OCI-M2 (cell line): ENCODE measurements at regions not wholly inside any gene's neighbourhood (a gene's known extent, or its start where the extent isn't known, plus 50 kb on each side); places are given as distances from the start of the nearest gene placed in this dataset.
"Not testable (repeated sequence)": the region's sequence is repeated elsewhere in the genome, so short reads cannot be mapped to it uniquely, and the experiment has no call there.

ENCODE experiments used
- DNase-seq: peaks from one replicate; lab custom pipeline; 2025; ENCODE audit not compliant: unreplicated experiment; lab: John Stamatoyannopoulos, UW

DNA sequence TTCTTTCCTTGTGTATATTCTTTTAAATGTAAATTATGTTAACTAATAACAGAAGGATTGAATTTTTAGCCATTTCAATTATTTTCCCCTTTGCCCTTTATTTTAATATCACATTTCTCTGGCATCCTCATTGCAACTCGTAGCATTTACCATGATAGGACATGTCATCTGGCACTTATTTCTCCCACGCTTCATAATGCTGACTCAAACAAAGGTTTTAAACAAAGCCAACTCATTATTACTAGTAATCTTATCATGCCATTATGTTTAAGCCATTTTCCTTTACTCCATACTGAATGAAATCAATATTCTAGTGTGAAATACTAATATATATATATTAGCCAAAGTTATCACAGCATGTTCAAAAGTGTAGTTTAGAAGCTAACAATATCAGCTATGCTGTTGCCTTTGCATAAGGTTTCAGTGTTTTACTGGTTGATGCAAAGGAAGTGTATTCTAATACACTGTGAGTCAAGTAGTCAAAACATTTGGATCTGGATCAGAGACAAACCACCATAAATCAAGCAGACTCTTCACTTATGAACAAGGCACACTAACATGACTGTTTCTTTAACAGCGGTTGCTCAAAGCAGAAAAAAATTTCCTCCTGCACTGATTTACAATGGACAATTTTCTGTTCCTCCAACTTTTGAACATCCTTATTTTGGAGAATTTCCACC lies 281.6 kb downstream of the SLC7A11 start:
- DNase-seq = no peak

DNA sequence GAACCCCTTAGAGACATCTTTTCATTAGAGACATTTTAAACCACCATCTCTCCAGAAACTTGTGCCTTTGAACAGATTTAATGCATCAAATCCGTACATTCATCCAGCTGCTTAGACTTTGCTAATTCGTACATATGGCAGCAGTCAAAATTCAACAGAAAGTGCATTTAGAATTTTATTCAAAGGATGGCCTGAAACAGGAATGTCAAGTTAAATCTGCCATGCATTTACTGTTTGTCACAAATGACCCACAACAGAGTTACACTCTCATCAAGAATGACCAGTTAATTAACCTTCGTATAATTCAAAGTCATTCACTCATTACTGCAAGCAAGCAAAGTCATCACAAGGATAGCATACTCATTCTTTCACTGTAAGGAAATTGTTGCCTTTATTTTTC lies 284.3 kb downstream of the SLC7A11 start:
- DNase-seq = no peak

DNA sequence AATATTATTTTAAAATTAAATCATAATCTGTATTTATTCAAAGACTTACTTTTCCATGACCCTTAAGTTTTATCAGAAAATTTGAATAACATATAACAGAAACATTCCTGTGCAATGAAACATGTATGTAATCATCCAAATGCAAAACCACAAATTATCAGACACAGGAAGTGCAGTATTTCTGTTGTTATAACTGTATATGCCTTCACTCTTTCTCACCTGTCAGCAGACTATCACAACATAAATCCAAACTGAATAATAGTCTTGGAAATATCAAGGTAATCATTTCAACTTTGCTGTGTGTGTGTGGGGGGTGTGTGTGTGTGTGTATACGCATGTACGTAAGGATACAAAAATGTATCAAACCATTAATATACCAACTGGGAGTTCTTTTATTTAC lies 285.9 kb downstream of the SLC7A11 start:
- no peak for DNase-seq

DNA sequence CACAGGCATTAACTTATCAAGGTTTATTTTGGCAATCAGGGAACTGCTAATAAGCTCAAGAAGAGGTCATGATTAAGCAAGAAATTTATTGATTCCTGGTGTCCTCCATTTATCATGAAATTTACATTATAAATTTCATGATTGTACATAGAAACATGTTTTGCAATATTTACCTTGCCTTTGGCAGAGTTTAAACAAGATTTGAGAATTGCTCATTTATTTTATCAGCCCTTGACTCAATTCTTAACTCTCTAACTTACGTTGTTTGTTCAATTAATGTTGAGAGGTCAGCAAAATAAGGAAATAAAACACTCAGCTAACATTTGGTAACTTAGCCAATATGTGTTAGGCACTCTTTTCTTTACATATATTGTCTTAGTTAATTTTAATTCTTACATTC lies 286.6 kb downstream of the SLC7A11 start:
- DNase-seq = no peak

DNA sequence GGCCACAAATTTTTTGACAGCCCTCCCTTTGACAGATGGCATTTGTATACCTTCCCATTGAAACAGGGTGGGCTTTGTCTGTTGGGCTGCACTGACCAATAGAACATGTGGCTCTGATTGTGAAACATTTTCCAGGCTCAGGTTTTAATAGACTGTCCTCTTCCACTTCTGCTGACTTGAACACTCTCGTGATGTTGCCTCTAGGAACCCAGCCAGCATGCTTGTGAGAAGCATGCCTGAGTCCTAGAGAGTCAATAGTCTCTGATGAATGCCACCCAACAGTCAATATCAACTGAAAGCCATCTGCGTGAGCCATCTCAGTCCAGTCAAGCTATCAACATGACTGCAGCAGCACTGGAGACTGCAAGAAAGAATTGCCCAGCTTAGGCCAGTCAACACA lies 290.0 kb downstream of the SLC7A11 start:
- no peak for DNase-seq

DNA sequence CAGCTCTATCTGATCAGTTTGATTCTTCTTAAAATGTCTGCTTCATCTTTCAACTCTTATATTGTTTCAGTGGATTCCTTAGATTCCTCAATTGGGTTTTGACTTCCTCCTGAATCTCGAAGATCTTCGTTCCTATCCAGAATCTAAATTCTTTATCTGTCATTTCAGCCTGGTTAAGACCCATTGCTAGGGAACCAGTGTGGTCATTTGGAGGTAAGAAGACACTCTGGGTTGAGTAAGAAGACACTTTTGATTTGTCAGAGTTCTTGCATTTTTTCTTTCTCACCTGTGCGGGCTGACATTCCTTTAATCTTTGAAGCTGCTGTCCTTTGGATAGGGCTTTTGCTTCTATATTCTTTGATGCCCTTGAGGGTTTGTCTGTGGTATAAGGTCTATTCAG lies 291.9 kb downstream of the SLC7A11 start:
- DNase-seq = no peak

DNA sequence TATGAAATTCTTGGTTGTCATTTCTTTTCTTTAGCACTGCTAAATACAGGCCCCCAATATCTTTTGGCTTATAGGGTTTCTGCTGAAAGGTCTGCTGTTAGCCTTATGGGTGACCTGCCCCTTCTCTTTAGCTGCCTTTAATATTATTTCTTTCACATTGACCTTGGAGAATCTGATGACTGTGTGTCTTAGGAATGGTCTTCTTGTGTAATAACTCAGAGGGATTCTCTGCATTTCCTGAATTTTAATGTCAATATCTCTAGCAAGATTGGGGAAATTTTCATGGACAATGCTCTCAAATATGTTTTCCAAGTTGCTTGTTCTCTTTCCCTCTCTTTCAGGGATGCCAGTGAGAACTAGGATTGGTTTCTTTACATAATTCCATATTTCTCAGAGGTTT lies 292.4 kb downstream of the SLC7A11 start:
- no peak for DNase-seq

DNA sequence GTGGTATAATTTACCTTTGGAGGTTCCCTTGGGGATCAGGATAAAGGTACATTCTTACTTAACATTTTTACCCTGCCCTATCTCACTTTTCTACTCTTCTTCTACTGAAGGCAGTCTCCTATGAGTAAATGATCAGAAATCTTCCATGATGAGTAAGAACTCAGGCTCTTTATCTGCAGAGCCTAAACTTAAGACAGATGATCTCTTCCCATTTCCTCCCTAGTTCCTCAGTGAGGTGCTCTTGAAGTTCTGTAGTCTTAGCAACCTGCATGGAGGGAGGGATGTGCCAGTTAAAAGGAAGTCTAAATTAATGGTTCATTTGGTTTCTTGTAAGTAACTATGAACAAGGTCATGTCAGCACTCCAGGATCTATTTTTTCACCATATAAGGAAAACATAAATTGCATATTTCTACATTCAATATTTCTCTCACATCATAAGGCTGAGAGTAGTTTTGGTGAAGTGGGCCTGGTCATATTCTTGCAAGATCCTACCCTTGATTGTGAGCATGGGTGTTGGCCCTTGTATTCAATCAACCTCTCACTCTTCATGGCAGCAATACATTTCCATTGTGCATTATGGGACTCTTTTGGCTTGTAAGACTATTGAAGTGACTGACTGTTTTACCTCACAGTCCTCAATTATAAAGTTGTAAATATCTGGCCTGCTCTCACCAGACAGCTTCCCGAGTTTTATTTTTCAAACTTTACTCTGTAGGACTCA lies 295.5 kb downstream of the SLC7A11 start:
- DNase-seq = no peak

DNA sequence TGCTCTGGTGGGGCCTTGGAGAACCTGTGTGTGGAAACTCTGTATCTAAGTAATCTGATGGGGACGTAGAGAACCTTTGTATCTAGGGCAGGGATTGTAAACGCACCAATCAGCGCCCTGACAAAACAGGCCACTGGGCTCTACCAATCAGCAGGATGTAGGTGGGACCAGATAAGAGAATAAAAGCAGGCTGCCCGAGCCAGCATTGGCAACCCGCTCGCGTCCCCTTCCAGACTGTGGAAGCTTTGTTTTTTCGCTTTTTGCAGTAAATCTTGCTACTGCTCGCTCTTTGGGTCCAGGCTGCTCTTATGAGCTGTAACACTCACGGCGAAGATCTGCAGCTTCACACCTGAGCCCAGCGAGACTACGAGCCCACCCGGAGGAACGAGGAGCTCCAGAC lies 299.3 kb downstream of the SLC7A11 start:
- DNase-seq = not testable (repeated sequence)

DNA sequence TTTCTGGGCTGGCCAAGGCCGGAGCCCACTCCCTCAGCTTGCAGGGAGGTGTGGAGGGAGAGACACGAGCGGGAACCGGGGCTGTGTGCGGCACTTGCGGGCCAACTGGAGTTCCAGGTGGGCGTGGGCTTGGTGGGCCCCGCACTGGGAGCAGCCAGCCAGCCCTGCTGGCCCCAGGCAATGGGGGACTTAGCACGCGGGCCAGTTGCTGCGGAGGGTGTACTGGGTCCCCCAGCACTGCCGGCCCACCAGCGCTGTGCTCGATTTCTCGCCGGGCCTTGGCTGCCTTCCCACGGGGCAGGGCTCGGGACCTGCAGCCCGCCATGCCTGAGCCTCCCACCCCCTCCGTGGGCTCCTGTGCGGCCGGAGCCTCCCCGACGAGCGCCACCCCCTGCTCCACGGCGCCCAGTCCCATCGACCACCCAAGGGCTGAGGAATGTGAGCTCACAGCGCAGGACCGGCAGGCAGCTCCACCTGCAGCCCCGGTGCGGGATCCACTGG lies 300.1 kb downstream of the SLC7A11 start:
- DNase-seq = not testable (repeated sequence)

DNA sequence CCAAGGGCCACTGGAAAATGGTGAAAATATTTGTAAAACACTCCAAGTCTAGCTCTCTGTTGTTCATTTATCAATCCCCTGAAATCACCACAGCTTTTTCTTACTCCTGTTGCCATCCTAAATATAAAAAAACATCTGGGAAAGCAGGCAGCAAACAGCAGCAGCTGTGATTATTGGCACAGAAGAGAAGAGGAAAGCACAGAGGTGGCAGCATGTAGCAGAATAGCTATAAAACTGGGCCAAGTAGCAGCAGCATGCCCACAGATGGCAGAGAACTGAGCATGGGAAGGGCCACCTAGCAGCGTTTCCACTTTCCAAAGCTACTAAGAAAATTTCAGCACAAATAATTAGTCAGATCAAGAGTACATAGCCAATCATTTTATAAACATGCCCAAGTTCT lies 307.2 kb downstream of the SLC7A11 start:
- DNase-seq = no peak

DNA sequence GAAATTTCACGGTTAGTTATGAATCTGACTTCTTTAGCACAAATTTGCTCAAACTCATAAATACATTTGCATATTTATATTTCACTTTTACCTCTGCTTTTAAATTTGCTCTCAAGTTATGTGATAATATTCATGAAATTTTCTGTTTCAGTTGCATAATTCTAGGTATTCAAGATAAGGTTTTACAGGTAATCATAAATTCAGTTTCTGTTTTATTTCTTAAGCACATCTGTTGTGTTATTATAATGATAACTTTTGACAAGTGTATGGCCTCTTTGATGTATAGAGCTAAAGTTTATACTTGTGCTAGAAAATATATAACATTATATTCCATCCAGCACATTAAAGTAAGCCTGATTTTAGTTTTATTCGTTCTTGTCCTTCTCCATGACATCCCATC lies 308.1 kb downstream of the SLC7A11 start:
- DNase-seq = no peak

DNA sequence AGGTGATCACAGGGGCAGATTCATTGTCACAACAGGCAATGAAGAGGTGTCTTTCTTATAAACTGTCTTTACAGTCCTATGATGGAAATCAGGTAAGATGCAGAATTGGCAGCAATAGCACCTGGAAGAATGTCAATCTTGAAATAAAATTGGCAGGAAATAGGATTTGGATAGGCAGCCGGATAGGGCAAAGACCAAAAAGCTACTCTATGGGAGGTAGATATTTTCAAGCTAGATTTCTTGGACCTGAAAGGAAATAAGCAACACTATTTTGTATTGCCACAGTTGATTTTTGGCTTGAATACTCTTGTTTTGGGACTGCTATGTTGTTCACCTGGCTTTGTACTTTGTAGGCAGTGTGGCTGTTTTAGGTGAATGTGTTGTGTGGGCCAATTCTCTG lies 314.2 kb downstream of the SLC7A11 start:
- no peak for DNase-seq

DNA sequence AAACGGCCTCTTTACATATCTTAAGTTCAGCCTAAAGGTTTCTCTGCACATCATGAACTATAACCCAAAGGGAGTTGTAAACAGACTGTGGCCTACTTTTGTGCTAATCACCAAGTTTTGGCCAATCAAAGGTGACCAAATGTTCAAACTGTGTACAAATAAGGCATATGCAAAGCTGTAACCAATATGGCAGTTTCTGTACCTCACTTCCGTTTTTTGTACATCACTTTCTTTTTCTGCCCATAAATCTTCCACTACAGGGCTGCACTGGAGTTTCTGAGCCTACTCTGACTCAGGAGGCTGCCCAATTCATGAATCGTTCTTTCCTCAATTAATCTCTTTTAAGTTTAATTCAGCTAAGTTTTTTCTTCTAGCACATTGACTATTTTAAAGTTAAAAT lies 318.7 kb downstream of the SLC7A11 start:
- DNase-seq = no peak

DNA sequence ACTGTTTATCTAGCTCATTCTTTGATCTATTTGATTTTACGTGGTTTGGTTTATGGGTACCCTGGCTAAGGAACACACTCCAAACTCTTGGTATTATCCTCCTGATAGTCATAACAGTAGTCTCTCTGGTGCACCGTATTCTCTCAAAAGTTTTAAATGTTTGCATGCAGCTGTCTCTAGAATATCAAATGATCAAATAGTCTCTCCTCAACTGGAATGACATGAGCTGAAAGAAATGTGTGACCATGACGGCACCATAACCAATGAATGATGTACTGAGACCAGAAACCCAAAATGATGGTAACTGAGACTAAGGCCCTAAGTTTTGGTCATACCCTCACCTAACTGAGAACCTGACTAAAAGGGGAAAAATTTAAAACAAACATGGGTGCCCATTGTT lies 319.4 kb downstream of the SLC7A11 start:
- no peak for DNase-seq

DNA sequence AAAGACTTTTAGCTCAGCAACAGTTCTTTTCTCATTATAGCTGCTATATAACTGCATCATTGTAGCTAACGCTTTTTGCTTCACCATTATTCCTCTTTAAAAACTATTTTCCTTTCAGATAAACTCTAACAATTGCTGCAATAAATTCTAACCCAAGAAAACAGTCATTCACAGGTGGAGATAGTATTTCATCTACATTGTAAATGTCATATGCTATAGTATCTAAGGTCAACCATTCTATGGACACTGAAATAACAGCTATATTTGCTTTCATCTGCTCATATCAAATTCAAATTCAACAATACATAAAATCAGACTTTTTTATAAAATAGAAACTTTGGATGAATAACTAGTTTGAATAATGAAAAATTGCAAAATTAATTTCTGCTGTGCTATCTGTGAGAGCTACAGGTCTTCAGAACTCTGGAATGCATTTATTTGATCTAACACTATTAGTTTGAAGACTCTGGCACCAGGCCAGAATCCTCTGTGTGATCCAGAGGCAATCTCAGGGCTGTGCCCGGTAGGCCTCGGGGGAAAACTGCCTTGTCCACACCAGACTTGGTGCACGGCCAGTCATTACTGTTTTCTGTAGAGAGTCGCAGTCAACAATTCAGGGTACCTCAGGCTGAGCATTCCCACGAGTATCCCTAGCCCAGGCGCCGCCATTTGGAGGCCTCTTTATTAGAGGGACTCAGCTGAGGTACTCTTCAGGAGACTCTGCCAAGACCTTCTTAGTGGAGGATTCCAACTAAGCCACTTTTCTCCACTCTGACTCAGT lies 332.4 kb downstream of the SLC7A11 start:
- no peak for DNase-seq

DNA sequence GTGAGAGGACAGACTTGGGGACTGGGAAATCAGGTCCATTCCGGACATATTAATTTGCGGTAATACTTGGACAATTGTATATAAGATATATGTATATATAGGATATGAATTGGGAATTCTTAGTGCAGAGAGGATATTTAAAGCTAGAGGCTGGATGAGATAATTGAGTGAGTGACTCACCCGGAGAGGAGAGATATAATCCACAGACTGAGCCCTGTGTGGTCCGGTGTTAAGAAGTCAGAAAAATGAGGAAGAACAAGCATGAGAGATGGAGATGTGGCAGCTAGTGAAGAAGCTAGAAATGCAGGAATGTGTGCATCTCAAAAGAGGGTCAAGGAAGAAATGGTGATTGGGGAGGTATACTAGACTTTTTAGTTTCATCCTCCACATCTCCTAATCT lies 336.2 kb downstream of the SLC7A11 start:
- no peak for DNase-seq

DNA sequence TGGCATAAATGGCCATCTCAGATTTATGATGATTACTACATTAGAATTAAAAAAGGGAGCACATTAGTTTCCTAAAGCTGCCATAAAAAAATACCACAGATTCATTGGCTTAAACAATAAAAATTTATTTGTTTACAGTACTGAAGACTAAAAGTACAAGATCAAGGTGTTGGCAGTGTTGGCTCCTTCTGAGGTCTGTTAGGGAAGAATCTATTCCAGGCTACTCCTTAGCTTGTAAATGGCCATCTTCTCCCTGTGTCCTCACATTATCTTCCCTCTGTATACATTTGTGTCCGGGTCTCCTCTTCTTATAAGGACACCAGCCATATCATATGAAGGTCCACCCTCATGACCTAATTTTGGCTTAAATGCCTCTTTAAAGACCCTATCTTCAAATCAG lies 341.0 kb downstream of the SLC7A11 start:
- no peak for DNase-seq

DNA sequence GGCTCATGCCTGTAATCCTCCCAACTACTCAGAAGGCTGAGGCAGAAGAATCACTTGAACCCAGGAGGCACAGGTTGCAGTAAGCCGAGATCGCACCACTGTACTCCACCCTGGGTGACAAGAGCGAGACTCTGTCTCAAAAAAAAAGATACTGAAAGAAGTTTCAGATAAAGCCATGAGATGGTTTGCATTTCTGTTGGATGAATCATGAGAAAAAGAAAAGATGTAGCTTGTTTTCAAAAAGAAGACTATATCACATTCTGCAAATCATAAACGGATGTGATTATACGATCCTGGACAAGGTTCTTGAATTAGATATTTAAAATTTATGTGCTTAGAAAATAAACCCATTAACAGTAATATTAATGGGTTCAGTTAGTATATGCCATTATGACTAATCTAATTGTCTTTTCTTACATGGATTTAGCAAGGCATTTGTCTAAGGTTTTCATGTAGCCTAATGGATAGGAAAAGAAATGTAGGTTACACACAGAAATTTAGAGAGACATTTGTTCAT lies 345.9 kb downstream of the SLC7A11 start:
- no peak for DNase-seq

DNA sequence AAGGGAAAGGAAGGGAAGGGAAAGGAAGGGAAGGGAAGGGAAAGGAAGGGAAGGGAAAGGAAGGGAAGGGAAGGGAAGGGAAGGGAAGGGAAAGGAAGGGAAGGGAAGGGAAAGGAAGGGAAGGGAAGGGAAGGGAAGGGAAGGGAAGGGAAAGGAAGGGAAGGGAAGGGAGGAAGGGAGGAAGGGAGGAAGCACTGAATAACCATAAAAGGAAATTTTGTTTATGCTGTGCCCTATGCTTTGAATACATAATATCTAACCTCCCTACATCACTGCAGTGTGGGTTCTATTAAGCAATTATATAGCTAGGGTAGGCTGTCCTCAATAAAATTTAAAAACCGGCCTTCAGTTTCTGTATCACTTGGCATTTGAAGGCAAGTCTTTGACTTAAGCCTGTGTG lies 346.6 kb downstream of the SLC7A11 start:
- DNase-seq = not testable (repeated sequence)

DNA sequence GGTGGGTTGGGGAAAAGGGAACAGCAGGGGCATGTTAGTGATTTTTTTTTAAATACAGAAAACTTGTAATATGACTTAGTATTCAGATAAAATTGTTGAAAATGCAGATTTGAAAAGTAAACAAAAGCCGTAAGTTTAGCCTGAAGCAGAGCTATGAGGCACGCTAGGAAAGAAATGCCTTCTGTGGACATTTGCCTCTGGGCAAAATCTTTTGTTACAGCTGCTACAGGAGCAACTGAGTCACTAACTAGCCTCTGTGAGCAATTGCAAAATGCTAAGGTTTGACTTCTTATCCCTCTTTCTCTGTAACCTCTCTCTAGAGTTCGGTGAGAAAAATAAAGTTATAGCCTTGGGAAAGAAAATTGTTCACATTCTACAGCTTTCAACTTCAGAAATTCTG lies 350.0 kb downstream of the SLC7A11 start:
- DNase-seq = no peak

DNA sequence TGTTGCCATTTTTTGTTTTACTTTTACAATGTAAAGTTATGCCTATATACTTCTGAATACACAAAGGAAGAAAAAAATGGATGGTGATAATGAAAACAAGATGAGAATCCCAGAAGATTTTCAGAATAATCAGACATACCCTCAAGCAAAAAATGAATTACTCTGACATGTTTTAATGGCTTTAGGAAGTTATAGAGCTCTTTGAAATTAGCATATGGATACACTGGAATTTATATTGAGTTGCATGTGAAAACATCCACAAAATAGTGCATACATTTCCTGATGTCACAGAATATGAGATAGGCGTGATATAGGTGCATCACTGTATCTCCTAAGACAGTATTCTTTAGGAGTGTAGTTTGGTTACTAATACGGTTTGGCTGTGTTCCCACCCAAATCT lies 351.3 kb downstream of the SLC7A11 start:
- no peak for DNase-seq
